Smooth muscle cell (in vitro differentiated cells): ENCODE measurements at regions not wholly inside any gene's neighbourhood (a gene's known extent, or its start where the extent isn't known, plus 50 kb on each side); places are given as distances from the start of the nearest gene placed in this dataset.

Experiments used
- DNase-seq: peaks from one replicate; lab custom pipeline; 2025; ENCODE audit not compliant: unreplicated experiment; lab: John Stamatoyannopoulos, UW
- H2AFZ ChIP-seq: fragments of 200-600 bp; sonication (generic); 2 replicates; pipeline ENCODE4 v1.6.0; 2016; ENCODE audit warnings: antibody characterized with exemption, low read depth, mild to moderate bottlenecking
- H3F3A ChIP-seq: fragments of 200-600 bp; sonication (generic); 2 replicates; pipeline ENCODE4 v1.6.0; 2017; ENCODE audit warnings: antibody characterized with exemption, low read depth
- H3K27ac ChIP-seq: fragments of 200-600 bp; sonication (generic); 2 replicates; pipeline ENCODE4 v1.5.1; 2016; ENCODE audit warnings: low read depth, mild to moderate bottlenecking
- H3K27me3 ChIP-seq: fragments of 200-600 bp; sonication (generic); 2 replicates; pipeline ENCODE4 v1.6.1; 2016; ENCODE audit warnings: low read depth, mild to moderate bottlenecking
- H3K36me3 ChIP-seq: fragments of 200-600 bp; sonication (generic); 2 replicates; pipeline ENCODE4 v1.5.1; 2016; ENCODE audit warnings: low read depth
- H3K4me1 ChIP-seq: fragments of 200-600 bp; sonication (generic); 2 replicates; pipeline ENCODE4 v1.5.1; 2016; ENCODE audit warnings: low read depth
- H3K4me2 ChIP-seq: fragments of 200-600 bp; sonication (generic); 2 replicates; pipeline ENCODE4 v1.6.0; 2016; ENCODE audit warnings: mild to moderate bottlenecking
- H3K4me3 ChIP-seq: fragments of 200-600 bp; sonication (generic); 2 replicates; pipeline ENCODE4 v1.5.1; 2016; ENCODE audit warnings: mild to moderate bottlenecking
- H3K79me2 ChIP-seq: fragments of 200-600 bp; sonication (generic); 2 replicates; pipeline ENCODE4 v1.6.0; 2016; ENCODE audit warnings: low read depth, mild to moderate bottlenecking
- H3K9ac ChIP-seq: fragments of 200-600 bp; sonication (generic); 2 replicates; pipeline ENCODE4 v1.6.0; 2016; ENCODE audit warnings: low read depth
- H3K9me3 ChIP-seq: fragments of 200-600 bp; sonication (generic); replicated peaks from 2 replicates; pipeline ENCODE4 v1.5.1; 2016; ENCODE audit warnings: low read depth
- H4K20me1 ChIP-seq: fragments of 200-600 bp; sonication (generic); 2 replicates; pipeline ENCODE4 v1.6.0; 2016; ENCODE audit warnings: low read depth
- WGBS: methylation state at CpG from one replicate; pipeline ENCODE4 v1.1.7; 2016; ENCODE audit warnings: low lambda C conversion rate; 5-methylcytosine and 5-hydroxymethylcytosine counted together
- TF ChIP-seq, protein P1 (sequence below): fragments of 200-600 bp; sonication (generic); IDR thresholded peaks from 2 replicates; pipeline ENCODE4 v1.5.1; 2017; ENCODE audit warnings: borderline replicate concordance, mild to moderate bottlenecking, antibody characterized with exemption; ENCODE audit not compliant: insufficient read depth, poor library complexity, severe bottlenecking

DNA sequence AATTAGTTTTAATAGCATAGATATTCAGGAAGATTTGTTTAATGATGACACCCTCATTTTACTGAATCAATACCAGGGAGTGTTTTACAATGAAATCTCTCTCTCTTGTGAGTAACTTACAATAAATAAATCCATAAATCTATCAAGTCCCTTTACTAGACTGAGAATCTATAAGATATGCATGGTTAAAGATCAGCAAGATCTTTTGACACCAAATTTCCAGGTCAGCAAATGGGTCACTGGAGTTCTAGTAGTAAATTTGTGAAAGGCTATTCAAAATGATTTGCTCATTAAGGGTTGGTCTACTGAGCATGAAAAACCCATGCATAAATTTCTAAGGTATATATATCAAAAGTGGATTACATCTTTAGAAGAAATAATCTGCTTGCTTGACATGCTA is 512.1 kb upstream of the ITGA1 start:
- H3K4me2 ChIP-seq, result no peak overlapping the region
- no peaks in the 10 kb centered on the region for H3K79me2 ChIP-seq
- no peaks in the 10 kb centered on the region for H4K20me1 ChIP-seq
- H3K4me1 ChIP-seq, result no peaks in the 10 kb centered on the region
- DNase-seq, result no peak
- no peak overlapping the region for H2AFZ ChIP-seq
- H3K9ac ChIP-seq, result no peak overlapping the region
- H3K36me3 ChIP-seq, result no peaks in the 10 kb centered on the region
- no peaks in the 10 kb centered on the region for H3K9me3 ChIP-seq
- H3F3A ChIP-seq, result no peaks in the 10 kb centered on the region
- H3K27me3 ChIP-seq, result no peaks in the 10 kb centered on the region
- TF ChIP-seq, protein P1, sequence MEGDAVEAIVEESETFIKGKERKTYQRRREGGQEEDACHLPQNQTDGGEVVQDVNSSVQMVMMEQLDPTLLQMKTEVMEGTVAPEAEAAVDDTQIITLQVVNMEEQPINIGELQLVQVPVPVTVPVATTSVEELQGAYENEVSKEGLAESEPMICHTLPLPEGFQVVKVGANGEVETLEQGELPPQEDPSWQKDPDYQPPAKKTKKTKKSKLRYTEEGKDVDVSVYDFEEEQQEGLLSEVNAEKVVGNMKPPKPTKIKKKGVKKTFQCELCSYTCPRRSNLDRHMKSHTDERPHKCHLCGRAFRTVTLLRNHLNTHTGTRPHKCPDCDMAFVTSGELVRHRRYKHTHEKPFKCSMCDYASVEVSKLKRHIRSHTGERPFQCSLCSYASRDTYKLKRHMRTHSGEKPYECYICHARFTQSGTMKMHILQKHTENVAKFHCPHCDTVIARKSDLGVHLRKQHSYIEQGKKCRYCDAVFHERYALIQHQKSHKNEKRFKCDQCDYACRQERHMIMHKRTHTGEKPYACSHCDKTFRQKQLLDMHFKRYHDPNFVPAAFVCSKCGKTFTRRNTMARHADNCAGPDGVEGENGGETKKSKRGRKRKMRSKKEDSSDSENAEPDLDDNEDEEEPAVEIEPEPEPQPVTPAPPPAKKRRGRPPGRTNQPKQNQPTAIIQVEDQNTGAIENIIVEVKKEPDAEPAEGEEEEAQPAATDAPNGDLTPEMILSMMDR, result no peak
- H3K27ac ChIP-seq, result no peak overlapping the region
- H3K4me3 ChIP-seq, result no peak overlapping the region

DNA sequence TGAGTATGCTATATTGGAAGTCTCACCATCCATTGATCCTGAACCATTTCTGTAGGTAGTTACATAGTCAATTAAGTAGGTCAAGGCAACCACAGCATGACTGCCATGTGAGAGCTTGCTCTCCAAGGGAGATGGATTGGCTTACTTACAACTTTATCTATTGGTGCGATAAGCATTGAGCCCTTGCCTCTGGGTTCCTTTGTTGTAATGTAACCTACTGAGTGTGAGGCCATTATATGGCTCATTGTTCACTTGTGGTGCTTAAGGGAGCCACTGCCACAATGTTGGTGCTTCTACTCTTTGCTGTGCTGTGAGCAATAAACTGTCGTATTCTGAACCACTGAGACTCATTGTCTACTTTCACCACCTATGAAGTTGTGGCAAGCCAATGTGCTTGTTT is 510.6 kb upstream of the ITGA1 start:
- H3K36me3 ChIP-seq, result no peaks in the 10 kb centered on the region
- no peak for DNase-seq
- TF ChIP-seq, protein P1, result no peak
- no peak overlapping the region for H3K27ac ChIP-seq
- H3K79me2 ChIP-seq, result no peaks in the 10 kb centered on the region
- H3K4me3 ChIP-seq, result no peak overlapping the region
- no peak overlapping the region for H3K4me2 ChIP-seq
- H4K20me1 ChIP-seq, result no peaks in the 10 kb centered on the region
- WGBS, result 95% methylated on average over 2 of the region's 2 CpGs
- H3K9me3 ChIP-seq, result no peaks in the 10 kb centered on the region
- H3K4me1 ChIP-seq, result no peaks in the 10 kb centered on the region
- no peaks in the 10 kb centered on the region for H3F3A ChIP-seq
- H3K27me3 ChIP-seq, result no peaks in the 10 kb centered on the region
- H3K9ac ChIP-seq, result no peak overlapping the region
- no peak overlapping the region for H2AFZ ChIP-seq

DNA sequence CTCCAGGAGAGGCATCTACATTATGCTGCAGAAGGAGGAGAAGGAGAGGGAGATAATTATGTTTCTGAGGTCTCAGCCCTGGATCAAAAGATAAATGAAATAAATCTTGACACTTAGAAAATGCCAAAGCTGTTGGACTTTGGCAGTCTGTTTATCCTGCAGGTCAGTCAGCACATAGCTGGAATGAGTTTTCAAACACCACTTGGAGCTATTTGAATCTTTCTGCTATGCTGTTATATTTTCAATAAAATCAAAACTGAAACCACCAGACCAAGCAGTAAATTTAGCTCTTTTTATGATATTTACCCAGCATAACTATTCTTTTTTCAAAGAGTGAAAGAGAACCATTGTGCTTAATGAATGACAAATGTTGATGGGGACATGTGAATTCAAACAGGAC is 505.1 kb upstream of the ITGA1 start:
- Histone ChIP-seq H3K36me3 (no peaks in the 10 kb centered on the region), H3K9me3 (no peaks in the 10 kb centered on the region), H3K4me3 (no peak overlapping the region), H2AFZ (no peak overlapping the region), H3K79me2 (no peaks in the 10 kb centered on the region), H3K27me3 (no peaks in the 10 kb centered on the region), H3F3A (no peaks in the 10 kb centered on the region), H3K27ac (no peak overlapping the region), H3K4me2 (no peak overlapping the region), H3K4me1 (no peaks in the 10 kb centered on the region), H4K20me1 (no peaks in the 10 kb centered on the region), H3K9ac (no peak overlapping the region)
- TF ChIP-seq, protein P1, result no peak
- no peak for DNase-seq

DNA sequence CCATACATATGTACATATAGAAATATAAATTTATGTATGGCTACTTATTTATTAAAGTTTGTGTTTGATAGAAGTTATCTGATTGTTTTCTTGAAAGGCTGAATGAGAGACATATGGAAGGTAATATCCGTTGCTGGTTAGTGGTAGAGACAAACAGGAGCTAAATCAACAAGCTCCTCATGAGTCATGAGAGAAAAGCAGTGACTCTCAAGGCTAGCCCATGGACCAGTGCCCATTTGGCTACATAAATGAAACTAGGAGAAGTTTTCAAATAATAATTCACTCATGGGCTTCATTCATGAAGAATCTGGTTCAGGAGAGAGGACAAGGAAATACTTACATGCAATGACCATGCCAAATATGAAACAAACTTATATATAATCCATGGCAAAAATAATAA is 504.5 kb upstream of the ITGA1 start:
- TF ChIP-seq, protein P1, result no peak
- no peaks in the 10 kb centered on the region for H4K20me1 ChIP-seq

More for the DNA sequence above, 504.5 kb upstream of the ITGA1 start:
- no peaks in the 10 kb centered on the region for H3K27me3 ChIP-seq
- no peak for DNase-seq
- H3K4me1 ChIP-seq, result no peaks in the 10 kb centered on the region
- no peaks in the 10 kb centered on the region for H3K36me3 ChIP-seq
- H3K9me3 ChIP-seq, result no peaks in the 10 kb centered on the region
- no peak overlapping the region for H3K4me3 ChIP-seq
- no peak overlapping the region for H3K9ac ChIP-seq
- WGBS, result 76% methylated on average over 1 of the region's 1 CpG
- H3K4me2 ChIP-seq, result no peak overlapping the region
- H3K79me2 ChIP-seq, result no peaks in the 10 kb centered on the region
- H3K27ac ChIP-seq, result no peak overlapping the region
- H2AFZ ChIP-seq, result no peak overlapping the region
- H3F3A ChIP-seq, result no peaks in the 10 kb centered on the region
